K562 (cell line): ENCODE measurements at regions not wholly inside any gene's neighbourhood (a gene's known extent, or its start where the extent isn't known, plus 50 kb on each side); places are given as distances from the start of the nearest gene placed in this dataset.

Experiments used
- ATAC-seq: fragments of 200-7000 bp; cut with Tn5 transposase; 3 replicates; pipeline ENCODE4 v1.9.1; 2020; ENCODE audit warnings: moderate library complexity
- BruUV-seq: library from RNA; stranded (reverse); fragments of 400-500 nt; replicated peaks from 2 replicates; lab custom pipeline; 2021; lab: Mats Ljungman, UMichigan
- CTCF ChIA-PET: fragments of 300-600 bp; formaldehyde crosslinking; extraction: SDS; loops from one replicate; lab custom pipeline; 2021; ENCODE audit warnings: low intra/inter-chr PET ratio; lab: Yijun Ruan, JAX
- POLR2A ChIA-PET: fragments of 300-600, 350-650 bp; sonication (Branson Sonifier 250); formaldehyde crosslinking; extraction: SDS; loops from one replicate; lab custom pipeline; 2021; ENCODE audit warnings: antibody characterized with exemption, inconsistent platforms; lab: Yijun Ruan, JAX
- DNase-seq, 4 experiments: peaks; one replicate each; pipeline versions ENCODE4 v3.0.0 to v3.0.0-alpha.2; 2011 to 2018; ENCODE audit warnings: low spot score in 3 of 4, mixed read lengths in 3 of 4; ENCODE audit errors: extremely low read depth in 1 of 4
- FAIRE-seq: peaks from 2 replicates; lab custom pipeline; 2011; peaks lifted over from hg19 to GRCh38; lab: Jason Lieb, UNC
- H2AFZ ChIP-seq: 2 replicates; pipeline ENCODE4 v1.6.0; 2011; ENCODE audit warnings: low read depth, low read length, control low read depth, inconsistent platforms
- H3K27ac ChIP-seq: fragments of 200-600 bp; 3 replicates; pipeline ENCODE4 v1.8.0; 2011; ENCODE audit warnings: low read depth, mild to moderate bottlenecking, control low read depth, inconsistent platforms, low read length, moderate library complexity, mixed read lengths; ENCODE audit errors: extremely low read depth
- H3K27me3 ChIP-seq, 2 experiments: fragments of 300-600 bp in 1 of 2; 2 replicates in 1 of 2; 3 replicates in 1 of 2; pipeline versions ENCODE4 v1.6.0 to v1.8.0; 2011; ENCODE audit warnings: inconsistent platforms in 2 of 2, low read length in 2 of 2, mild to moderate bottlenecking in 1 of 2, mixed read lengths in 1 of 2, moderate library complexity in 1 of 2; ENCODE audit not compliant: control insufficient read depth in 2 of 2, insufficient read depth in 2 of 2
- H3K36me3 ChIP-seq: fragments of 300-600 bp; 3 replicates; pipeline ENCODE4 v1.8.0; 2011; ENCODE audit warnings: mild to moderate bottlenecking, low read length, inconsistent platforms; ENCODE audit not compliant: control insufficient read depth, insufficient read depth
- H3K4me1 ChIP-seq, 2 experiments: fragments of 200-600 bp in 1 of 2; replicated peaks in 1 of 2; 2 replicates in 1 of 2; 3 replicates in 1 of 2; pipeline versions ENCODE4 v1.5.1 to v1.8.0; 2011; ENCODE audit warnings: inconsistent platforms in 2 of 2, low read length in 2 of 2, mild to moderate bottlenecking in 1 of 2, mixed read lengths in 1 of 2, moderate library complexity in 1 of 2; ENCODE audit not compliant: control insufficient read depth in 2 of 2, insufficient read depth in 2 of 2
- H3K4me2 ChIP-seq: 2 replicates; pipeline ENCODE4 v1.6.1; 2011; ENCODE audit warnings: low read length, control low read depth, inconsistent platforms, mixed read lengths; ENCODE audit not compliant: insufficient read depth
- H3K4me3 ChIP-seq: fragments of 200-600 bp; sonication (generic), shearing (Covaris generic); 2 replicates; pipeline ENCODE4 v1.5.1; 2016; ENCODE audit warnings: control low read depth, inconsistent platforms
- H3K79me2 ChIP-seq: fragments of 200-600 bp; 3 replicates; pipeline ENCODE4 v1.8.0; 2011; ENCODE audit warnings: low read length, inconsistent platforms; ENCODE audit not compliant: control insufficient read depth, insufficient read depth
- H3K9ac ChIP-seq, 2 experiments: 2 replicates each; pipeline versions ENCODE4 v1.6.0 to v1.6.1; 2011; ENCODE audit warnings: low read depth in 2 of 2, low read length in 2 of 2, control low read depth in 1 of 2, inconsistent platforms in 1 of 2, mild to moderate bottlenecking in 1 of 2, mixed read lengths in 1 of 2; ENCODE audit not compliant: insufficient read depth in 1 of 2
- H3K9me1 ChIP-seq: one replicate; pipeline ENCODE4 v1.6.0; 2011; ENCODE audit warnings: inconsistent platforms, mild to moderate bottlenecking, low read length, moderate library complexity; ENCODE audit not compliant: control insufficient read depth, insufficient read depth
- H3K9me3 ChIP-seq: replicated peaks from 2 replicates; pipeline ENCODE4 v1.5.1; 2011; ENCODE audit warnings: low read depth, low read length, inconsistent platforms; ENCODE audit not compliant: control insufficient read depth, insufficient read depth
- H4K20me1 ChIP-seq: replicated peaks from 2 replicates; pipeline ENCODE4 v1.6.1; 2011; ENCODE audit warnings: low read length, inconsistent platforms, mixed read lengths; ENCODE audit not compliant: control insufficient read depth, insufficient read depth
- ATF3 ChIP-seq, 2 experiments: fragments of 450-650 bp in 1 of 2; sonication (generic) in 1 of 2; formaldehyde crosslinking in 1 of 2; IDR thresholded peaks in 1 of 2; conservative IDR thresholded peaks in 1 of 2; 2 replicates each; pipeline versions ENCODE4 v1.6.1 to v1.8.1; 2016 to 2023; ENCODE audit warnings: mild to moderate bottlenecking in 2 of 2, moderate library complexity in 2 of 2, inconsistent platforms in 1 of 2, missing genetic modification reagents in 1 of 2
- CBX8 ChIP-seq: fragments of 200-600 bp; sonication (generic); IDR thresholded peaks from 2 replicates; pipeline ENCODE4 v1.6.1; 2012; ENCODE audit warnings: borderline replicate concordance, mixed run types, low read depth, mild to moderate bottlenecking, moderate library complexity, mixed read lengths, low read length, control low read depth, inconsistent platforms; ENCODE audit not compliant: poor library complexity, severe bottlenecking; ENCODE audit errors: extremely low read depth
- PTRF ChIP-seq: fragments of 450-650 bp; IDR thresholded peaks from 2 replicates; pipeline ENCODE4 v1.6.1; 2016; ENCODE audit warnings: mild to moderate bottlenecking, missing genetic modification characterization, missing compliant biosample characterization
- SMAD2 ChIP-seq: fragments of 150-350 bp; IDR thresholded peaks from 2 replicates; pipeline ENCODE4 v1.6.1; 2014; ENCODE audit warnings: low read depth, mild to moderate bottlenecking, low read length
- TFAM ChIP-seq: fragments of 250-450 bp; sonication (Bioruptor Pico); conservative IDR thresholded peaks from 2 replicates; pipeline ENCODE4 v1.5.0; 2021; ENCODE audit warnings: mild to moderate bottlenecking, moderate library complexity
- XRCC4 ChIP-seq: IDR thresholded peaks from one replicate; pipeline ENCODE4 v1.6.1; 2011; ENCODE audit not compliant: insufficient read depth, insufficient read length; ENCODE audit errors: extremely low read depth
- ZBTB34 ChIP-seq: fragments of 250-450 bp; sonication (Bioruptor Pico); IDR thresholded peaks from 2 replicates; pipeline ENCODE4 v1.8.0; 2021; ENCODE audit warnings: mild to moderate bottlenecking, moderate library complexity
- ZNF140 ChIP-seq: fragments of 250-450 bp; sonication (Bioruptor Pico); IDR thresholded peaks from 2 replicates; pipeline ENCODE4 v1.8.0; 2021; ENCODE audit warnings: moderate library complexity, mild to moderate bottlenecking, inconsistent platforms
- ZNF232 ChIP-seq: sonication (generic); formaldehyde crosslinking; IDR thresholded peaks from 2 replicates; pipeline ENCODE4 v1.8.0; 2022; ENCODE audit warnings: mild to moderate bottlenecking, missing genetic modification reagents
- ZNF639 ChIP-seq, 2 experiments: fragments of 200-800 bp in 1 of 2; sonication (Bioruptor generic) in 1 of 2; sonication (generic) in 1 of 2; formaldehyde crosslinking in 1 of 2; IDR thresholded peaks in 1 of 2; conservative IDR thresholded peaks in 1 of 2; 2 replicates each; pipeline versions ENCODE4 v1.5.0 to v1.6.1; 2016 to 2020; ENCODE audit warnings: missing compliant biosample characterization in 1 of 2, missing genetic modification characterization in 1 of 2, missing genetic modification reagents in 1 of 2
- WGBS: fragments of 100-300 bp; shearing (Covaris generic); methylation state at CpG from one replicate; pipeline ENCODE4 v1.1.6; 2016; ENCODE audit warnings: low coverage, mixed read lengths; ENCODE audit not compliant: insufficient coverage; ENCODE audit errors: missing lambda C conversion rate; 5-methylcytosine and 5-hydroxymethylcytosine counted together
- in situ Hi-C: fragments of 300-500 bp; cut with MboI; formaldehyde crosslinking; loops from 4 replicates; pipeline ENCODE4 v1.15.0; 2018; ENCODE audit warnings: inconsistent platforms, mixed read lengths
- intact Hi-C: fragments of 100-400 bp; cut with micrococcal nuclease; formaldehyde crosslinking; loops from 2 replicates; pipeline ENCODE4 v1.14.2; 2022

GRCh38 chr3:145898487-145898886 lies 262.5 kb downstream of the PLOD2 start:
- ChIA-PET POLR2A (no interaction called here), CTCF (no interaction called here)
- in situ Hi-C loops = no loop called here
- no peaks in the 10 kb centered on the region for H3K4me1 ChIP-seq
- H3K9ac ChIP-seq = no peak overlapping the region
- FAIRE-seq (no peak), DNase-seq (no peak), ATAC-seq (no peak)
- intact Hi-C loops = no loop called here
- no peaks in the 10 kb centered on the region for H3K27me3 ChIP-seq
- TF ChIP-seq CBX8 = no peak
- TF ChIP-seq ZNF140 = no peak
- no peak for TF ChIP-seq ZNF232 (CRISPR knock-in tag)
- no peak for TF ChIP-seq ZNF639 (CRISPR knock-in tag; conservative IDR thresholded peaks at IDR 0.05 in 1 of 2, IDR thresholded peaks at IDR 0.05 in 1 of 2)
- TF ChIP-seq ATF3 (IDR thresholded peaks at IDR 0.05) = no peak
- no peak for TF ChIP-seq ATF3 (CRISPR knock-in tag; conservative IDR thresholded peaks at IDR 0.05)
- no peak for TF ChIP-seq XRCC4
- TF ChIP-seq TFAM (CRISPR knock-in tag) = no peak
- TF ChIP-seq ZBTB34 (CRISPR knock-in tag) = no peak
- TF ChIP-seq SMAD2 = no peak
- TF ChIP-seq PTRF = no peak
- no peaks in the 10 kb centered on the region for H3K9me3 ChIP-seq
- H3K36me3 ChIP-seq = no peaks in the 10 kb centered on the region
- no peak overlapping the region for H2AFZ ChIP-seq
- BruUV-seq = no TSS peak
- H3K9me1 ChIP-seq = no peaks in the 10 kb centered on the region
- WGBS = 0% methylated on average over 3 of the region's 3 CpGs
- no peaks in the 10 kb centered on the region for H3K79me2 ChIP-seq
- H3K27ac ChIP-seq = no peak overlapping the region
- H4K20me1 ChIP-seq = no peaks in the 10 kb centered on the region
- no peak overlapping the region for H3K4me2 ChIP-seq
- no peak overlapping the region for H3K4me3 ChIP-seq
